ENCODE measurements at regions not wholly inside any gene's neighbourhood (a gene's known extent, or its start where the extent isn't known, plus 50 kb on each side); places are given as distances from the start of the nearest gene placed in this dataset.

DNA sequence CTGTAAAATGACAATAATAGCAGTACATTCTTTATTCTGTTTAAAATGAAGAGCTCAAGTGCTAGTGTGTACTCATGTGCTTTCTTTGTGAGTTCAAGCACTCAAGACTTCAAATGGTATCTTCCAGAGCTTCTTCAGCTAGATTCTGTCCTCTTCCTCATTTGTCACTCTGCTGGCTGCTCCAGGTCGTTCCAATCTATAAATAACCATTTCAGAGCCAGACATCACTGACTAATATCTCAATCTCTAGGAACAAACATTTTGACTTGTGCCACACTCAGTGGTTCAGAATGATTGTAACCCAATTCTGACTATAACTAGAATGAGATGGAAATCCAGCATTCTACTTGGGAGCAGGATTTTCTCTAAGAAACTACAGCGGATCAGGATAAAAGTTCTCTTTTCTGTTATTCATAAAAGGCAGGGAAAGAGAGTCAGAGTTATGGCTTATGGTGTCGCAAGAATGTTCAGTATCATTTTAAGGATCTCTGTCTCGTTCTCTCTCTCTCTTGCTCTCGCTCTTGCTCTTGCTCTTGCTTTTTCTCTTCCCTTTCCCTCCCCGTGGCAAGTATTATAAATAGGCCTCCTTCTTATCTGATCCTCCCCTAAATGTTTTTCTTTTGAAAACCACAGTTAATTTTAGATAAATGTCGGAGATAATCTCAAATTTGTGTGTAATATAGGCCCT lies 116.3 kb upstream of the MAF start:
- Histone ChIP-seq H2BK120ac (ENCODE audit: low read depth, low read length) (no peak overlapping the region), H3K4me1 (ENCODE audit: control insufficient read depth in 2 of 2, insufficient read depth in 1 of 2, low read depth in 1 of 2, low read length in 2 of 2) (peaks cover 0 to 1% of the 10 kb centered on the region in 2 donors), H2BK15ac (ENCODE audit: low read length) (no peak overlapping the region), H3K79me1 (ENCODE audit: low read depth, low read length) (no peaks in the 10 kb centered on the region), H3K4me2 (ENCODE audit: insufficient read depth, low read length, poor library complexity, severe bottlenecking) (no peak overlapping the region), H3K27me3 (ENCODE audit: control insufficient read depth in 3 of 3, insufficient read depth in 3 of 3, low read depth in 1 of 3, low read length in 3 of 3) (no peaks in the 10 kb centered on the region), H3K36me3 (replicated peaks in 1 of 2; ENCODE audit: control insufficient read depth in 2 of 2, insufficient read depth in 2 of 2, low read length in 2 of 2) (no peaks in the 10 kb centered on the region), H3K23ac (ENCODE audit: low read depth, low read length, poor library complexity) (no peak overlapping the region), H3K9me3 (replicated peaks in 1 of 2; ENCODE audit: control insufficient read depth in 2 of 2, insufficient read depth in 1 of 2, low read depth in 1 of 2, low read length in 2 of 2) (peaks cover 0 to 2% of the 10 kb centered on the region in 2 donors), H3K18ac (ENCODE audit: low read length) (no peak overlapping the region), H3K4ac (ENCODE audit: low read length) (no peak overlapping the region), H2AK5ac (ENCODE audit: low read depth, low read length) (no peak overlapping the region), H3K4me3 (ENCODE audit: low read length in 2 of 2) (no peak overlapping the region), H3K9ac (ENCODE audit: low read depth, low read length, poor library complexity) (no peak overlapping the region), H4K91ac (ENCODE audit: low read depth, low read length, poor library complexity) (no peak overlapping the region), H4K8ac (ENCODE audit: low read depth, low read length) (no peak overlapping the region), H3K27ac (replicated peaks; ENCODE audit: low read length) (no peak overlapping the region), H2BK5ac (ENCODE audit: low read length) (no peak overlapping the region), H3K14ac (ENCODE audit: low read length) (no peak overlapping the region), H2AFZ (ENCODE audit: low read length) (no peak overlapping the region), H2BK12ac (ENCODE audit: low read length) (no peak overlapping the region)
- WGBS, 2 donors (ENCODE audit: extremely low coverage in 2 of 2, insufficient read length in 2 of 2, insufficient replicate concordance in 1 of 2): no CpG with 5 or more reads among the region's 7 CpGs
- DNase-seq (ENCODE audit: low spot score): no peak

- H3K79me1 ChIP-seq (ENCODE audit: low read depth, low read length): no peaks in the 10 kb centered on the region
Measured at GRCh38 chr16:79715061-79715460, 114.5 kb upstream of the MAF start.

DNA sequence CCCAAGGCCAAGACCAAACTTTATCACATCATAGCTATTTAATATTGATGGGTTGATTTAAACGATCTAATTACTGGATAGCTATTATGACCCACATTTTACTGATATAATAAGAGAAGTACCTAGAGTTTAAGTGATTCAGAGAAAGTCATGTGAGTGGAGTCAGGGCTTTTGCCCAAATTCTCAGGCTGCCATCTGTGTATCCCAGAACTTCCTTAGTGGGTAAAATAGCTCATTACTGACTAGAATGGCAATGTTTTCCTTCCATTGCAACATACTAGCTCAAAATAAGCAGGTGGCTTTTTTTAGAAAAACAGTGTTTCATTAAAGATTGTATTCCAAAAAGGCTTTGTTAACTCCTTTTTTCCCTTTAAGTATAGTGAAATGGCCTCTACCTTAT lies 113.9 kb upstream of the MAF start:
- Histone ChIP-seq H2BK15ac (ENCODE audit: low read length) (no peak overlapping the region), H3K4ac (ENCODE audit: low read length) (no peak overlapping the region), H3K4me3 (ENCODE audit: low read length in 2 of 2) (no peak overlapping the region), H2BK120ac (ENCODE audit: low read depth, low read length) (no peak overlapping the region), H3K14ac (ENCODE audit: low read length) (no peak overlapping the region), H3K27ac (replicated peaks; ENCODE audit: low read length) (no peak overlapping the region), H3K36me3 (replicated peaks in 1 of 2; ENCODE audit: control insufficient read depth in 2 of 2, insufficient read depth in 2 of 2, low read length in 2 of 2) (no peaks in the 10 kb centered on the region), H2AFZ (ENCODE audit: low read length) (no peak overlapping the region), H4K8ac (ENCODE audit: low read depth, low read length) (no peak overlapping the region), H2BK5ac (ENCODE audit: low read length) (no peak overlapping the region), H3K4me1 (ENCODE audit: control insufficient read depth in 2 of 2, insufficient read depth in 1 of 2, low read depth in 1 of 2, low read length in 2 of 2) (peaks cover 0 to 1% of the 10 kb centered on the region in 2 donors), H3K18ac (ENCODE audit: low read length) (no peak overlapping the region), H2AK5ac (ENCODE audit: low read depth, low read length) (no peak overlapping the region), H3K9ac (ENCODE audit: low read depth, low read length, poor library complexity) (no peak overlapping the region), H4K91ac (ENCODE audit: low read depth, low read length, poor library complexity) (no peak overlapping the region), H3K27me3 (ENCODE audit: control insufficient read depth in 3 of 3, insufficient read depth in 3 of 3, low read depth in 1 of 3, low read length in 3 of 3) (no peaks in the 10 kb centered on the region), H3K4me2 (ENCODE audit: insufficient read depth, low read length, poor library complexity, severe bottlenecking) (no peak overlapping the region), H3K23ac (ENCODE audit: low read depth, low read length, poor library complexity) (no peak overlapping the region), H3K79me1 (ENCODE audit: low read depth, low read length) (no peaks in the 10 kb centered on the region), H2BK12ac (ENCODE audit: low read length) (no peak overlapping the region), H3K9me3 (replicated peaks in 1 of 2; ENCODE audit: control insufficient read depth in 2 of 2, insufficient read depth in 1 of 2, low read depth in 1 of 2, low read length in 2 of 2) (peaks cover 0 to 2% of the 10 kb centered on the region in 2 donors)
- WGBS, 2 donors (ENCODE audit: extremely low coverage in 2 of 2, insufficient read length in 2 of 2, insufficient replicate concordance in 1 of 2): no CpG with 5 or more reads among the region's 1 CpG
- no peak for DNase-seq (ENCODE audit: low spot score)

More at GRCh38 chr16:79715061-79715460, 114.5 kb upstream of the MAF start:
- Histone ChIP-seq H3K4me2 (ENCODE audit: insufficient read depth, low read length, poor library complexity, severe bottlenecking) (no peak overlapping the region), H3K18ac (ENCODE audit: low read length) (no peak overlapping the region), H2BK120ac (ENCODE audit: low read depth, low read length) (no peak overlapping the region), H2BK12ac (ENCODE audit: low read length) (no peak overlapping the region), H3K14ac (ENCODE audit: low read length) (no peak overlapping the region), H3K9me3 (replicated peaks in 1 of 2; ENCODE audit: control insufficient read depth in 2 of 2, insufficient read depth in 1 of 2, low read depth in 1 of 2, low read length in 2 of 2) (peaks cover 0 to 2% of the 10 kb centered on the region in 2 donors), H3K27ac (replicated peaks; ENCODE audit: low read length) (no peak overlapping the region), H3K4ac (ENCODE audit: low read length) (no peak overlapping the region), H3K36me3 (replicated peaks in 1 of 2; ENCODE audit: control insufficient read depth in 2 of 2, insufficient read depth in 2 of 2, low read length in 2 of 2) (no peaks in the 10 kb centered on the region), H2AK5ac (ENCODE audit: low read depth, low read length) (no peak overlapping the region), H4K91ac (ENCODE audit: low read depth, low read length, poor library complexity) (no peak overlapping the region), H3K4me1 (ENCODE audit: control insufficient read depth in 2 of 2, insufficient read depth in 1 of 2, low read depth in 1 of 2, low read length in 2 of 2) (peaks cover 0 to 1% of the 10 kb centered on the region in 2 donors), H4K8ac (ENCODE audit: low read depth, low read length) (no peak overlapping the region), H2AFZ (ENCODE audit: low read length) (no peak overlapping the region), H3K27me3 (ENCODE audit: control insufficient read depth in 3 of 3, insufficient read depth in 3 of 3, low read depth in 1 of 3, low read length in 3 of 3) (no peaks in the 10 kb centered on the region), H2BK15ac (ENCODE audit: low read length) (no peak overlapping the region), H3K23ac (ENCODE audit: low read depth, low read length, poor library complexity) (no peak overlapping the region), H3K4me3 (ENCODE audit: low read length in 2 of 2) (no peak overlapping the region), H2BK5ac (ENCODE audit: low read length) (no peak overlapping the region), H3K9ac (ENCODE audit: low read depth, low read length, poor library complexity) (no peak overlapping the region)
- no peak for DNase-seq (ENCODE audit: low spot score)
- no CpG with 5 or more reads among the region's 4 CpGs for WGBS, 2 donors (ENCODE audit: extremely low coverage in 2 of 2, insufficient read length in 2 of 2, insufficient replicate concordance in 1 of 2)

GRCh38 chr16:79713609-79714309 lies 113.2 kb upstream of the MAF start:
- Histone ChIP-seq H2BK5ac (ENCODE audit: low read length) (no peak overlapping the region), H4K8ac (ENCODE audit: low read depth, low read length) (no peak overlapping the region), H3K27ac (replicated peaks; ENCODE audit: low read length) (no peak overlapping the region), H3K23ac (ENCODE audit: low read depth, low read length, poor library complexity) (no peak overlapping the region), H3K9ac (ENCODE audit: low read depth, low read length, poor library complexity) (no peak overlapping the region), H3K27me3 (ENCODE audit: control insufficient read depth in 3 of 3, insufficient read depth in 3 of 3, low read depth in 1 of 3, low read length in 3 of 3) (no peaks in the 10 kb centered on the region), H3K9me3 (replicated peaks in 1 of 2; ENCODE audit: control insufficient read depth in 2 of 2, insufficient read depth in 1 of 2, low read depth in 1 of 2, low read length in 2 of 2) (peaks cover 0 to 2% of the 10 kb centered on the region in 2 donors), H3K79me1 (ENCODE audit: low read depth, low read length) (no peaks in the 10 kb centered on the region), H2BK12ac (ENCODE audit: low read length) (no peak overlapping the region), H3K14ac (ENCODE audit: low read length) (no peak overlapping the region), H3K4me1 (ENCODE audit: control insufficient read depth in 2 of 2, insufficient read depth in 1 of 2, low read depth in 1 of 2, low read length in 2 of 2) (peaks cover 0 to 1% of the 10 kb centered on the region in 2 donors), H2BK120ac (ENCODE audit: low read depth, low read length) (no peak overlapping the region), H3K36me3 (replicated peaks in 1 of 2; ENCODE audit: control insufficient read depth in 2 of 2, insufficient read depth in 2 of 2, low read length in 2 of 2) (no peaks in the 10 kb centered on the region), H2BK15ac (ENCODE audit: low read length) (no peak overlapping the region), H4K91ac (ENCODE audit: low read depth, low read length, poor library complexity) (no peak overlapping the region), H3K4me2 (ENCODE audit: insufficient read depth, low read length, poor library complexity, severe bottlenecking) (no peak overlapping the region), H3K4me3 (ENCODE audit: low read length in 2 of 2) (no peak overlapping the region), H2AFZ (ENCODE audit: low read length) (no peak overlapping the region), H3K4ac (ENCODE audit: low read length) (no peak overlapping the region), H2AK5ac (ENCODE audit: low read depth, low read length) (no peak overlapping the region), H3K18ac (ENCODE audit: low read length) (no peak overlapping the region)
- no peak for DNase-seq (ENCODE audit: low spot score)
- WGBS, 2 donors (ENCODE audit: extremely low coverage in 2 of 2, insufficient read length in 2 of 2, insufficient replicate concordance in 1 of 2): no CpG with 5 or more reads among the region's 6 CpGs

Data from neuronal stem cell (in vitro differentiated cells).